ENCODE measurements at regions not wholly inside any gene's neighbourhood (a gene's known extent, or its start where the extent isn't known, plus 50 kb on each side); places are given as distances from the start of the nearest gene placed in this dataset.

GRCh38 chr11:112367895-112368294 is 107.2 kb upstream of the PLET1 start:
- Histone ChIP-seq H3K9ac (ENCODE audit: insufficient read depth, low read length, poor library complexity, severe bottlenecking) (no peak overlapping the region), H3K27ac (ENCODE audit: low read depth in 1 of 2, low read length in 2 of 2) (no peak overlapping the region), H3K27me3 (ENCODE audit: control insufficient read depth in 2 of 2, insufficient read depth in 2 of 2, low read length in 2 of 2) (no peaks in the 10 kb centered on the region), H4K20me1 (ENCODE audit: insufficient read depth, low read length) (no peaks in the 10 kb centered on the region), H3K79me2 (ENCODE audit: insufficient read depth, low read length) (no peaks in the 10 kb centered on the region), H3K9me3 (replicated peaks in 1 of 2; ENCODE audit: control insufficient read depth in 1 of 2, insufficient read depth in 1 of 2, low read length in 2 of 2) (no peaks in the 10 kb centered on the region), H3K4me3 (replicated peaks in 1 of 3; ENCODE audit: low read depth in 2 of 3, low read length in 3 of 3) (no peak overlapping the region), H3K36me3 (replicated peaks in 1 of 2; ENCODE audit: control insufficient read depth in 1 of 2, insufficient read depth in 2 of 2, low read length in 2 of 2) (no peaks in the 10 kb centered on the region), H3K4me1 (ENCODE audit: control insufficient read depth in 1 of 2, insufficient read depth in 2 of 2, low read length in 2 of 2) (no peaks in the 10 kb centered on the region), H2AFZ (ENCODE audit: insufficient read depth, low read depth, low read length, poor library complexity, severe bottlenecking) (no peak overlapping the region), H3K4me2 (replicated peaks; ENCODE audit: extremely low read depth, low read length, poor library complexity, severe bottlenecking) (no peak overlapping the region)
- DNase-seq = no peak
- H3K4me3 Mint-ChIP-seq = no peak overlapping the region
- H3K27me3 Mint-ChIP-seq (ENCODE audit: low read depth in 3 of 3) = peaks cover 0 to 6% (median 0%) of the 10 kb centered on the region in 3 donors
- intact Hi-C loops (cut with micrococcal nuclease) = no loop called here
- no peak for TF ChIP-seq CTCF (IDR thresholded peaks at IDR 0.05)
- no peaks in the 10 kb centered on the region for H3K4me1 Mint-ChIP-seq
- WGBS (ENCODE audit: insufficient coverage) = 94% methylated on average over 4 of the region's 5 CpGs
- H3K36me3 Mint-ChIP-seq = no peaks in the 10 kb centered on the region
- peaks cover 0 to 5% (median 4%) of the 10 kb centered on the region in 7 donors for H3K9me3 Mint-ChIP-seq
- H3K27ac Mint-ChIP-seq = no peak overlapping the region

- Mint-ChIP-seq H3K36me3 (no peaks in the 10 kb centered on the region), H3K9me3 (peaks cover 0 to 5% (median 4%) of the 10 kb centered on the region in 7 donors), H3K27me3 (ENCODE audit: low read depth in 3 of 3) (peaks cover 0 to 6% (median 0%) of the 10 kb centered on the region in 3 donors), H3K4me3 (no peak overlapping the region), H3K4me1 (no peaks in the 10 kb centered on the region), H3K27ac (no peak overlapping the region)
- Histone ChIP-seq H3K9me3 (replicated peaks in 1 of 2; ENCODE audit: control insufficient read depth in 1 of 2, insufficient read depth in 1 of 2, low read length in 2 of 2) (no peaks in the 10 kb centered on the region), H3K4me1 (ENCODE audit: control insufficient read depth in 1 of 2, insufficient read depth in 2 of 2, low read length in 2 of 2) (no peaks in the 10 kb centered on the region), H2AFZ (ENCODE audit: insufficient read depth, low read depth, low read length, poor library complexity, severe bottlenecking) (no peak overlapping the region), H3K4me2 (replicated peaks; ENCODE audit: extremely low read depth, low read length, poor library complexity, severe bottlenecking) (no peak overlapping the region), H4K20me1 (ENCODE audit: insufficient read depth, low read length) (no peaks in the 10 kb centered on the region), H3K9ac (ENCODE audit: insufficient read depth, low read length, poor library complexity, severe bottlenecking) (no peak overlapping the region), H3K36me3 (replicated peaks in 1 of 2; ENCODE audit: control insufficient read depth in 1 of 2, insufficient read depth in 2 of 2, low read length in 2 of 2) (no peaks in the 10 kb centered on the region), H3K27me3 (ENCODE audit: control insufficient read depth in 2 of 2, insufficient read depth in 2 of 2, low read length in 2 of 2) (no peaks in the 10 kb centered on the region), H3K4me3 (replicated peaks in 1 of 3; ENCODE audit: low read depth in 2 of 3, low read length in 3 of 3) (no peak overlapping the region), H3K27ac (ENCODE audit: low read depth in 1 of 2, low read length in 2 of 2) (no peak overlapping the region), H3K79me2 (ENCODE audit: insufficient read depth, low read length) (no peaks in the 10 kb centered on the region)
- no peak for TF ChIP-seq CTCF (IDR thresholded peaks at IDR 0.05)
- intact Hi-C loops (cut with micrococcal nuclease) = no loop called here
- 100% methylated on average over 1 of the region's 1 CpG for WGBS (ENCODE audit: insufficient coverage)
- no peak for DNase-seq
These were observed 107.7 kb upstream of the PLET1 start for GRCh38 chr11:112368381-112368780.
